Trophoblast cell (in vitro differentiated cells and primary cell): ENCODE measurements at regions not wholly inside any gene's neighbourhood (a gene's known extent, or its start where the extent isn't known, plus 50 kb on each side); places are given as distances from the start of the nearest gene placed in this dataset.

Source experiments
- DNase-seq, 2 donors: peaks; one replicate each; pipeline ENCODE4 v3.0.0-alpha.2; 2016
- H2AFZ ChIP-seq: 2 replicates; pipeline ENCODE4 v1.6.1; 2013; ENCODE audit warnings: low read length, moderate library complexity, mild to moderate bottlenecking; ENCODE audit not compliant: insufficient read depth, poor library complexity
- H2AK5ac ChIP-seq: 2 replicates; pipeline ENCODE4 v1.6.1; 2013; ENCODE audit warnings: mild to moderate bottlenecking, low read length
- H2BK120ac ChIP-seq: 2 replicates; pipeline ENCODE4 v1.6.1; 2013; ENCODE audit warnings: low read length, mild to moderate bottlenecking, moderate library complexity; ENCODE audit not compliant: insufficient read depth, poor library complexity
- H2BK12ac ChIP-seq: 2 replicates; pipeline ENCODE4 v1.6.1; 2013; ENCODE audit warnings: mild to moderate bottlenecking, low read length, moderate library complexity
- H2BK5ac ChIP-seq: 2 replicates; pipeline ENCODE4 v1.6.1; 2013; ENCODE audit warnings: low read length, low read depth, moderate library complexity, mild to moderate bottlenecking; ENCODE audit not compliant: poor library complexity
- H3K14ac ChIP-seq: 2 replicates; pipeline ENCODE4 v1.6.1; 2013; ENCODE audit warnings: mild to moderate bottlenecking, low read length
- H3K18ac ChIP-seq: 2 replicates; pipeline ENCODE4 v1.6.1; 2013; ENCODE audit warnings: mild to moderate bottlenecking, low read length
- H3K23ac ChIP-seq: 2 replicates; pipeline ENCODE4 v1.6.1; 2013; ENCODE audit warnings: low read length
- H3K27ac ChIP-seq: 2 replicates; pipeline ENCODE4 v1.5.1; 2013; ENCODE audit warnings: low read depth, mild to moderate bottlenecking, inconsistent platforms, low read length, moderate library complexity
- H3K27me3 ChIP-seq: 2 replicates; pipeline ENCODE4 v1.6.1; 2013; ENCODE audit warnings: inconsistent platforms, mild to moderate bottlenecking, low read length, moderate library complexity; ENCODE audit not compliant: insufficient read depth
- H3K36me3 ChIP-seq, 2 experiments: 1 replicate in 1 of 2; 2 replicates in 1 of 2; pipeline ENCODE4 v1.6.1; 2013; ENCODE audit warnings: low read length in 2 of 2, mild to moderate bottlenecking in 2 of 2, moderate library complexity in 1 of 2; ENCODE audit not compliant: insufficient read depth in 2 of 2, control insufficient read depth in 1 of 2
- H3K4ac ChIP-seq: 2 replicates; pipeline ENCODE4 v1.6.1; 2013; ENCODE audit warnings: low read depth, mild to moderate bottlenecking, low read length, moderate library complexity
- H3K4me1 ChIP-seq, 2 experiments: 1 replicate in 1 of 2; 2 replicates in 1 of 2; pipeline ENCODE4 v1.6.1; 2013; ENCODE audit warnings: low read length in 2 of 2, mild to moderate bottlenecking in 2 of 2, moderate library complexity in 1 of 2; ENCODE audit not compliant: insufficient read depth in 2 of 2, control insufficient read depth in 1 of 2
- H3K4me2 ChIP-seq: 2 replicates; pipeline ENCODE4 v1.6.1; 2013; ENCODE audit warnings: inconsistent platforms, mild to moderate bottlenecking, low read length, moderate library complexity
- H3K4me3 ChIP-seq: 2 replicates; pipeline ENCODE4 v1.5.1; 2013; ENCODE audit warnings: mild to moderate bottlenecking, low read depth, low read length, inconsistent platforms
- H3K79me1 ChIP-seq: one replicate; pipeline ENCODE4 v1.6.1; 2013; ENCODE audit warnings: low read length
- H3K79me2 ChIP-seq: 2 replicates; pipeline ENCODE4 v1.6.1; 2013; ENCODE audit warnings: low read length, mild to moderate bottlenecking; ENCODE audit not compliant: control insufficient read depth, insufficient read depth, poor library complexity
- H3K9ac ChIP-seq: 2 replicates; pipeline ENCODE4 v1.6.1; 2013; ENCODE audit warnings: mild to moderate bottlenecking, low read length
- H3K9me3 ChIP-seq: 2 replicates; pipeline ENCODE4 v1.6.1; 2013; ENCODE audit warnings: low read depth, mild to moderate bottlenecking, control low read depth, inconsistent platforms, low read length; ENCODE audit not compliant: insufficient read depth
- H4K12ac ChIP-seq: 2 replicates; pipeline ENCODE4 v1.6.1; 2013; ENCODE audit warnings: low read depth, mild to moderate bottlenecking, low read length, moderate library complexity
- H4K8ac ChIP-seq: 2 replicates; pipeline ENCODE4 v1.6.1; 2013; ENCODE audit warnings: low read depth, mild to moderate bottlenecking, low read length, moderate library complexity
- H4K91ac ChIP-seq: one replicate; pipeline ENCODE4 v1.6.1; 2013; ENCODE audit warnings: low read depth, mild to moderate bottlenecking, low read length, moderate library complexity
- WGBS: extraction: QIAGEN DNeasy Blood & Tissue Kit; methylation state at CpG from one replicate; pipeline ENCODE4 v1.1.7; 2013; ENCODE audit warnings: missing lambda C conversion rate; ENCODE audit not compliant: insufficient read length, insufficient coverage; ENCODE audit errors: extremely low coverage; 5-methylcytosine and 5-hydroxymethylcytosine counted together

- Histone ChIP-seq H2AFZ (no peak overlapping the region), H3K9ac (no peak overlapping the region), H3K23ac (no peak overlapping the region), H4K91ac (no peak overlapping the region), H3K27me3 (no peaks in the 10 kb centered on the region), H3K27ac (no peak overlapping the region), H3K4me3 (no peak overlapping the region), H2BK120ac (no peak overlapping the region), H2BK5ac (no peak overlapping the region), H3K18ac (no peak overlapping the region), H2BK12ac (no peak overlapping the region), H4K8ac (no peak overlapping the region), H3K79me1 (no peaks in the 10 kb centered on the region), H3K4me1 (no peaks in the 10 kb centered on the region), H3K79me2 (no peaks in the 10 kb centered on the region), H3K9me3 (no peaks in the 10 kb centered on the region), H3K4ac (no peak overlapping the region), H3K4me2 (no peak overlapping the region), H3K36me3 (no peaks in the 10 kb centered on the region), H2AK5ac (no peak overlapping the region), H4K12ac (no peak overlapping the region), H3K14ac (no peak overlapping the region)
- WGBS, result no CpG with 5 or more reads among the region's 7 CpGs
- DNase-seq, result peak; percentile 74 to 93
These were observed 61.8 kb upstream of the SMAD3 start for GRCh38 chr15:67003586-67003985.

- Histone ChIP-seq H4K91ac (no peak overlapping the region), H2BK12ac (no peak overlapping the region), H3K9me3 (no peaks in the 10 kb centered on the region), H2BK120ac (no peak overlapping the region), H3K79me1 (no peaks in the 10 kb centered on the region), H4K8ac (no peak overlapping the region), H3K4ac (no peak overlapping the region), H3K9ac (no peak overlapping the region), H3K4me2 (no peak overlapping the region), H2AK5ac (no peak overlapping the region), H3K23ac (no peak overlapping the region), H3K36me3 (no peaks in the 10 kb centered on the region), H4K12ac (no peak overlapping the region), H3K4me1 (no peaks in the 10 kb centered on the region), H3K27me3 (no peaks in the 10 kb centered on the region), H2AFZ (no peak overlapping the region), H3K4me3 (no peak overlapping the region), H2BK5ac (no peak overlapping the region), H3K18ac (no peak overlapping the region), H3K14ac (no peak overlapping the region), H3K27ac (no peak overlapping the region), H3K79me2 (no peaks in the 10 kb centered on the region)
- no CpG with 5 or more reads among the region's 3 CpGs for WGBS
- no peak for DNase-seq
These were observed 61.3 kb upstream of the SMAD3 start for GRCh38 chr15:67004142-67004541.

- DNase-seq, result no peak
- Histone ChIP-seq H3K79me2 (no peaks in the 10 kb centered on the region), H3K4me3 (no peak overlapping the region), H3K27me3 (no peaks in the 10 kb centered on the region), H3K27ac (no peak overlapping the region), H3K4me2 (no peak overlapping the region), H3K4me1 (no peaks in the 10 kb centered on the region), H2BK5ac (no peak overlapping the region), H4K91ac (no peak overlapping the region), H2AK5ac (no peak overlapping the region), H2BK12ac (no peak overlapping the region), H3K79me1 (no peaks in the 10 kb centered on the region), H3K18ac (no peak overlapping the region), H4K12ac (no peak overlapping the region), H3K9ac (peak overlapping the region; percentile 19), H3K23ac (peak overlapping the region; percentile 27), H3K4ac (no peak overlapping the region), H2BK120ac (no peak overlapping the region), H3K36me3 (no peaks in the 10 kb centered on the region), H4K8ac (no peak overlapping the region), H3K9me3 (no peaks in the 10 kb centered on the region), H3K14ac (no peak overlapping the region), H2AFZ (no peak overlapping the region)
- no CpG with 5 or more reads among the region's 10 CpGs for WGBS
These were observed 60.0 kb upstream of the SMAD3 start for GRCh38 chr15:67005294-67005996.

GRCh38 chr15:67006083-67007065, 59.0 kb upstream of the SMAD3 start:
- WGBS, result no CpG with 5 or more reads among the region's 10 CpGs
- Histone ChIP-seq H3K4me3 (no peak overlapping the region), H2AK5ac (no peak overlapping the region), H3K36me3 (no peaks in the 10 kb centered on the region), H2BK5ac (no peak overlapping the region), H3K14ac (no peak overlapping the region), H3K9me3 (no peaks in the 10 kb centered on the region), H3K27me3 (no peaks in the 10 kb centered on the region), H3K4ac (no peak overlapping the region), H3K4me2 (no peak overlapping the region), H3K79me2 (no peaks in the 10 kb centered on the region), H3K23ac (no peak overlapping the region), H3K9ac (no peak overlapping the region), H4K91ac (no peak overlapping the region), H3K4me1 (no peaks in the 10 kb centered on the region), H4K12ac (no peak overlapping the region), H3K27ac (no peak overlapping the region), H2BK12ac (no peak overlapping the region), H3K79me1 (no peaks in the 10 kb centered on the region), H2BK120ac (no peak overlapping the region), H3K18ac (no peak overlapping the region), H2AFZ (no peak overlapping the region), H4K8ac (no peak overlapping the region)
- peak; percentile 55 to 60 for DNase-seq
